Immature natural killer cell (primary cell): ENCODE measurements at regions not wholly inside any gene's neighbourhood (a gene's known extent, or its start where the extent isn't known, plus 50 kb on each side); places are given as distances from the start of the nearest gene placed in this dataset.

Experiments
- DNase-seq, 3 donors: peaks; one replicate each; pipeline ENCODE4 v3.0.0; 2022; ENCODE audit warnings: mixed read lengths in 1 of 3
- H3K27ac Mint-ChIP-seq, 6 donors: one replicate each; pipeline ENCODE4 v1.8.0; 2020; ENCODE audit warnings: mixed read lengths in 6 of 6, mild to moderate bottlenecking in 5 of 6, inconsistent platforms in 4 of 6, moderate library complexity in 3 of 6
- H3K27me3 Mint-ChIP-seq, 3 donors: one replicate each; pipeline ENCODE4 v1.8.0; 2020 to 2021; ENCODE audit warnings: low read depth in 3 of 3, mild to moderate bottlenecking in 3 of 3, mixed read lengths in 3 of 3, moderate library complexity in 3 of 3, inconsistent platforms in 1 of 3
- H3K36me3 Mint-ChIP-seq, 3 donors: one replicate each; pipeline ENCODE4 v1.8.0; 2020; ENCODE audit warnings: mixed read lengths in 3 of 3, inconsistent platforms in 2 of 3, mild to moderate bottlenecking in 2 of 3
- H3K4me1 Mint-ChIP-seq, 2 donors: one replicate each; pipeline ENCODE4 v1.8.0; 2020; ENCODE audit warnings: inconsistent platforms in 2 of 2, mild to moderate bottlenecking in 2 of 2, mixed read lengths in 2 of 2, moderate library complexity in 1 of 2
- H3K4me3 Mint-ChIP-seq, 5 donors: one replicate each; pipeline ENCODE4 v1.8.0; 2020; ENCODE audit warnings: mild to moderate bottlenecking in 5 of 5, mixed read lengths in 5 of 5, inconsistent platforms in 3 of 5, moderate library complexity in 3 of 5
- H3K9me3 Mint-ChIP-seq, 6 donors: one replicate each; pipeline ENCODE4 v1.8.0; 2020; ENCODE audit warnings: mild to moderate bottlenecking in 6 of 6, mixed read lengths in 6 of 6, inconsistent platforms in 4 of 6, moderate library complexity in 3 of 6

DNA sequence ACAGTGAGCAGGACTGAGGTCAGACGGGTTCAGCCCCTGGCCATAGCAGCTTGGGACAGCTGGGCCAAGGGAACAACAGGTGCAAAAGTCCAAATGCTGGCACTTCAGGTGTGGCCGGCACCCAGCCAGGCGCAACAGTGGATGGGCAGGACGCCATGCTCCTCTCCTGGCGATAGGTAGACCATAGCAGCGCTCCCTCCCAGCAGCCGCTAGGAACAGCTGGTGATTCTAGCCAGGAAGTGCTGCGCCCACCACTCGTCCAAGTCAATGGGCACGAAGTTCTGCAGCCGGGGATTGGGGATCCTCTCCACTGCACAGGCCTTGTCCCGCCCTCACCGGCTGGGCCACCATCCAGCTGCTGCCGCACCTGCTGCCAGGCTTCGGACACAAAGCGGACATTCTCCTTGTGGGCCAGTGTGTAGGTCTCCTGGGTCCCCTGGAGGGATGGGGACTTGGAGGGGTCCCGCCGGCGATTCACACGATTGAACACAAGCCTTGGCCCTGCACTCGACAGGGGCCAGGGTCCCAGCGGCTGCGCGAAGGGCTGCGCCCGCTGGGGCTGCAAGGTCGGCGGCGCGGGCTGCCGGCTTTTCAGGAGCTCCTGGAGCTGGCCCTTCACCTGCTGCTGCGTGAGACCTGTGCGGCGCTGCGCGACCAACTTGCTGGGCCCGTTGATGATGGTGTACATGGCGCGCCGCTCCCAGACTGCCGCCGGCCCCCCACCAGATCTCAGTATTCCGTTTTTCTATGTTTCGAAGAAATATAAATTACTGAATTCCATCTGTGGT is 227.5 kb upstream of the STK26 start:
- Mint-ChIP-seq H3K36me3 (peaks cover 0 to 3% (median 0%) of the 10 kb centered on the region in 3 donors), H3K27ac (no peak overlapping the region), H3K9me3 (no peaks in the 10 kb centered on the region), H3K4me1 (peaks cover 16 to 21% of the 10 kb centered on the region in 2 donors), H3K27me3 (peaks cover 0 to 15% (median 10%) of the 10 kb centered on the region in 3 donors), H3K4me3 (no peak overlapping the region)
- no peak for DNase-seq

DNA sequence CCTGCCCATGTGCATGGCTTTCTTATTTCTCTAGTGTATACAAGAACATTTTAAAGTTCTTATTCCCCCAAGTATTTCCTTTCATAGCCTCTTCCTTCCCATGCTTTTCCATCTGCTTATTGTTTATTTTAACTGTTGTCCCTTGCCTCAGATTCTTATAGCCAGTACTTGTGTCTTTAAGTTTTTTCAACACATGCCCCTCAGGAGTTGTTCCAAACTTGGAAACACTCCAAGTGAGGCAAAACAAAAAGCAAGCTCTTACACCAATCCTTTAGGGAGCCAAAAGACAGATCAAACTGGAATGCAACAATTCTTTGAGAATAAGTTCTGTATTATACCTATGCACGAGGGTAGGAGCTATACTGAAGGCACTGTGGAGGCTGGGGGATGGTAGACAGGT is 222.0 kb upstream of the STK26 start:
- no peaks in the 10 kb centered on the region for H3K9me3 Mint-ChIP-seq
- DNase-seq = no peak
- no peak overlapping the region for H3K4me3 Mint-ChIP-seq
- H3K27ac Mint-ChIP-seq = peak overlapping the region in 1 of 6 donors; percentile 2
- no peaks in the 10 kb centered on the region for H3K36me3 Mint-ChIP-seq
- H3K27me3 Mint-ChIP-seq = peaks cover 1 to 10% (median 4%) of the 10 kb centered on the region in 3 donors
- H3K4me1 Mint-ChIP-seq = peaks cover 16 to 17% of the 10 kb centered on the region in 2 donors

DNA sequence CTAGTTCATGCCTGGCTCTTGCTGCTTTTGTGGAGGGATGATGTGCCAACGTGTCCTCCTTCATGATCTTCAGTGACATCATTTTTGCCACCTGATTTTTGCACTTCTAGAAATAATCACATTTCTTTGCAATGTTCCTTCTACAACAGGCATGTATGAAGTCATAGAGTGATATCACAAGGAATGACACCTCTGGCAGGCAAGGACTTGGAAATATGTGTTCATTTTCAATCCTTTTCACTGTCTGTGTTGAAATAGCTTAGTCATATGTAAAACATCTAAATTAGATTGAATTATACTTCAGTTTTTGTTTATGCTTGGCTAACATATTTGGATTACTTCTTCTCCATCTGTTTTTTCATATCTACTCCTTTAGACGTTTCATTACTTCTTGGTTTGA is 221.2 kb upstream of the STK26 start:
- H3K4me3 Mint-ChIP-seq = no peak overlapping the region

DNA sequence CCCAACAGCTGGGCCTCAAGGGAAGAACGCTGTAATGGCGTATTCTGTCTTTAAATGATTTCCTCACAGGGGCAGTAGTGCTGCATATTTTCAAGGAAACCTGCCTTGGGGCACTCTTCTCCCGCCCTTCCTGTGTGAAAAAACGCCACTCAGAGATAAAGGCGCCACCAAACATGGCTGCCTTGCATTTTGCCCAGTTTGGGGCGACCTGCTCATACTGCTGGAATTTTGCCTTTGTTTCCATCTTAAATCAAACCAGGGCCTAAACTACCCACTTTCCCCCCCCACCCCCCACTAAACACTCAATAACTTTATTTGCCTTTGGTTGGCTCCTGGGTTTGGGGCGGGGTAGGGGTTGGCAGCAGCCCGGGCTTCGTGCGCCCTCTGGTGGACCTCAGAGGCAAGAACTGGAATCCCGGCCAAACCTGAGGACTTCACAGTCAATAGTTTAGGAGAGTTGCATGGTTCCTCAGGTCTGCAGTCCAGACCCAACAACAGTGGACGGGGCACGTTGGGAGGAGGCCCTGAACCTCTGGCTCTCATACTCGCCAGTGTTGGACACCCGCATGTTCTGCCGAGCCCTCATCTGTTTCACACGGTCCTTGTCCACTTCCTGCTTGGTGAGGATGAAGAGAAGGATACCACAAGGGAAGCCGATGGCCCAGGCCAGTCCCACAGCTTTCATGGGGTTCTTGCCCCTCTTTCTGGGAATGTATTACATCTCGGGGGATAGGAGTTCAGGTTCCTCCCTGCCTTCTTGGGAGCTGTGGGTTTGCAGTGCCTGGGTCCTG is 220.1 kb upstream of the STK26 start:
- DNase-seq = peak; percentile 75 to 87 (median 84)
- peak overlapping the region; percentile 23 to 94 (median 92) for H3K4me3 Mint-ChIP-seq
- H3K36me3 Mint-ChIP-seq = no peaks in the 10 kb centered on the region
- peaks cover 16 to 17% of the 10 kb centered on the region in 2 donors for H3K4me1 Mint-ChIP-seq
- peaks cover 1 to 10% (median 4%) of the 10 kb centered on the region in 3 donors for H3K27me3 Mint-ChIP-seq
- H3K9me3 Mint-ChIP-seq = no peaks in the 10 kb centered on the region
- peak overlapping the region in 5 of 6 donors; percentile 48 to 88 (median 68) for H3K27ac Mint-ChIP-seq

More for the DNA sequence above, 221.2 kb upstream of the STK26 start:
- H3K27me3 Mint-ChIP-seq = peaks cover 1 to 10% (median 4%) of the 10 kb centered on the region in 3 donors
- no peaks in the 10 kb centered on the region for H3K9me3 Mint-ChIP-seq
- no peak for DNase-seq
- H3K27ac Mint-ChIP-seq = no peak overlapping the region
- H3K4me1 Mint-ChIP-seq = peaks cover 16 to 17% of the 10 kb centered on the region in 2 donors
- no peaks in the 10 kb centered on the region for H3K36me3 Mint-ChIP-seq

DNA sequence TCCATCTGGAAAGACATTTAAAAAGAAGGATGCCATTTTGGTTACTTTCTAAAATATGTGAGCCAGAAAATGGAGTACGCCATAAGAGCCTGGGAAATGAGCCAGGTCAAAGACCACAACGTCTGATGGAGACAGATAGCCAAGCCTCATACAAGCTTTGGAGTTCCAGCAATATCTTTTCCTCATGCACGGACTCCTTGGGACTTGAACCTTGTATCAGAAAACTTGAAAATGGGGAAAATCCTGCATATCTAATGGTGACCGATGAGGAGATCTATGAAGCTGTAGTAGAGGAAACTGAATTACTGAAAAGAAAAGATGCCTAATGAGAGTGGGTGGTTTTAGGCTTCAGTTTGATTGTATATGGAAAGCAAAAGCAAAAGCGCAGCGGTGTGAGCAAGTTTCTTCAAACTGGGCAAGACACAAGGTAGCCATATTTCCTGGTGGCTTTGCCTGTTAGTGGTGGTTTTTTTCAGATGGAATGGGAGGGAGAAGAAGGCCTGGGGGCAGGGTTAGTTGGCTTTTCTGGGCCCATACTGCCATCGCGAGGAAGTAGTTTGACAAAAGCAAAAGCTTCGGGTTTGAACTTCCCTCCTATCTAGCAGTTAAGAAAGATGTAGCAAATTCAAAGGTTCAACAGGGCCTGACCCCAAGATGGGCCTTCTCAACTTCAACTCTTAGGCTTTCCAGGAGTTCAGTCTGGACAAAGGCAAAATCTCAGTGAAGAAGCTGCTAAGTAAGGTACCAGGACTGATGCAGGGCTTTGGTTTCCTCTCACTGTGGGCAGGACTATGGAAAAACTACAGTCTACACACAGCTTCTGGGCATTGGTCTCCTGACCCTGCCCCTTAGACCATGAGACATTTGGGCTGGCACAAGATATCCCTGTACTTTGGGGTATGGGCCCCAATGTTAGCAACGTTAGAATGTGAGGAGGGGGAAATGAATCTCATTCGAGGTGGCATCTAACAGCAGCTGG is 210.0 kb upstream of the STK26 start:
- DNase-seq = peak; percentile 94 to 97 (median 95)
- peak overlapping the region; percentile 90 to 95 (median 92) for H3K27ac Mint-ChIP-seq
- H3K27me3 Mint-ChIP-seq = peaks cover 3 to 14% (median 12%) of the 10 kb centered on the region in 3 donors
- H3K9me3 Mint-ChIP-seq = no peaks in the 10 kb centered on the region
- H3K4me3 Mint-ChIP-seq = peak overlapping the region; percentile 89 to 90 (median 89)
- peaks cover 32 to 33% of the 10 kb centered on the region in 2 donors for H3K4me1 Mint-ChIP-seq
- H3K36me3 Mint-ChIP-seq = no peaks in the 10 kb centered on the region

DNA sequence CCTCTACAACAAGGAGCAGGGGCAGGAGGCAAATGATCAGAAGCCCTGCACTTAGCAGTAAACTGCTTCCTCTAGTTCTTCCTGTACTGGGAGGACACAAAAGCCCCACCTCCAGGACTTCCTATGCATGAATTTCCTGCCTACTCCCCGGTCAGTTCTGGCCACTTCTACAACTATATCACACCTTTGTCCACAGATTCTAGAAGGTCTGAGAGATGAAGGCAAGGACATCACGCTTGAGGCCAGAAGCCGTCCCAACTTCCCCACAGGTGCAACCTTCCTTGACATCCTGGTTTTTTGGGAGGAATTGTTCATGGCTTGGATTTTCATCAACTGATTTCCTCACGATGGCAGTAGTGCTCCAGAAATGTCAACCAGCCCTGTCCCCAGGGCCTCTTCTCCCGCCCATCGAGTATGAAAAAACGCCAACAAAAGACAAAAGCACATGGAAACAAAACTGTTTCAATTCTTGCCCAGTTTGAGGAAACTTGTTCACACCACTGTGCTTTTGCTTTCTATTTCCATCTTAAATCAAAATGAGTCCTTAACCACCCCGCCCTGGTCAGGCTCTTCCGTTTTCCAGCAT is 206.5 kb upstream of the STK26 start:
- Mint-ChIP-seq H3K27ac (peak overlapping the region; percentile 84 to 91 (median 89)), H3K4me3 (peak overlapping the region; percentile 83 to 92 (median 89)), H3K4me1 (peaks cover 42 to 45% of the 10 kb centered on the region in 2 donors), H3K36me3 (no peaks in the 10 kb centered on the region), H3K9me3 (no peaks in the 10 kb centered on the region), H3K27me3 (peaks cover 3 to 14% (median 12%) of the 10 kb centered on the region in 3 donors)
- DNase-seq = peak; percentile 91 to 94 (median 92)

DNA sequence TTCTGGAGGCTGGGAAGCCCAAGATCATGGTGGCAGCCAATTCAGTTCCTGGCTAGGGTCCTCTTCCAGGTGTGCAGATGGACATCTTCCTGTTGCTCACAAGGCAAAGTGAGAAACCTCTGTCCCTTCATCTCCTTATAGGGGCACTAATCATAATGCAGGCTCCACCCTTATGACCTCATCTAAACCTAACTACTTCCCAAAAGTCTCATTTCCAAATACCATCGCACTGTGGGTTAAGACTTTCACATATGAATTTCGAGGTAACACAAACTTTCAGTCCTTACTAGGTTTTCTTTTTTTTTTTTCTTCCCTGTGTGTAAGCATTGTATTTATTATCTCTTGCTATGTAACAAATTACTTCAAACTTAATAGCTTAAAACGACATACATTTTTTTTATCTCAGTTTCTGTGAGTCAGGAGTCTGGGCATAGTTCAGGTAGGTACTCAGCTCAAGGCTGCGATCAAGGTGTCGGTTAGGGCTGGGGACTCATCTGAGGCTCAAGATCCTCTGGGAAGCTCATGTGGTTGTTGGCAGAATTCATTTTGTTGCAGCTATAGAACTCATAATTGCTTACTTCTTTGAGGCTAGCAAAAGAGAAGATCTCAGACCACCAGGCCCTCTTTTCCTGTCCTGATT is 204.7 kb upstream of the STK26 start:
- H3K4me3 Mint-ChIP-seq = peak overlapping the region; percentile 83 to 92 (median 89)
- peaks cover 45 to 48% of the 10 kb centered on the region in 2 donors for H3K4me1 Mint-ChIP-seq
- H3K36me3 Mint-ChIP-seq = no peaks in the 10 kb centered on the region
- peaks cover 7 to 17% (median 7%) of the 10 kb centered on the region in 3 donors for H3K27me3 Mint-ChIP-seq
- H3K9me3 Mint-ChIP-seq = no peaks in the 10 kb centered on the region
- DNase-seq = no peak
- peak overlapping the region in 5 of 6 donors; percentile 18 to 91 (median 87) for H3K27ac Mint-ChIP-seq

DNA sequence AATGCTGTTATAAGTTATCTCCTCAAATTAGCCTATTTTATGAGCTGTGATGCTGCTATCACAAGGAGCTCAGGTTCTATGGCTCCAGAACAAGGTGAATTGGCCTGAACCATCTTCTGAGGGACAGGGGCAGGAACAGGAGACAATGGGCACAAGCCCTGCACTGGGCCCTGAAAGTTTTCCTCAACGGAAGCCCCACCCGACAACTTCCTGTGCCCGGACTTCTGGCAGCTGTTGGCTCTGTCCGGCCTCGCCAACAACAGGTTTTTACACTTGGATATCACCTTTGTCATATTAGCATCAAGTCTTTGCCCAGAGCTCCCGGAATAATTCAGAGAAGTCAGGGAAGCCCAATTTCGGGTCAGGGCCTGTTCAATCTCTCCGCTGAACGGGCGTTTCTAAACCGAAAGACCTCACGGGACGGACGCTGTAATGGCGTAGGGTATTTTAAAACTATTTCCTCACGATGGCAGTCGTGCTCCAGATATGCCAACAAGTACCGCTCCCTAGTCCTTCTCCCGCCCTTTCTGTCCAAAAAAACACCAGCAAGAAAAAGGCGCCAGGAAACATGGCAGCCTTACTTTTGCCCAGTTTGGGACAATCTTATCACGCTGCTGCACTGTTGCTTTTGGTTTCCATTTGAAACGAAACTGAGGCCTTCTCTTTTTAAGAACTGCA is 201.0 kb upstream of the STK26 start:
- H3K4me3 Mint-ChIP-seq = peak overlapping the region in 4 of 5 donors; percentile 91 to 96 (median 94)
- H3K9me3 Mint-ChIP-seq = no peaks in the 10 kb centered on the region
- DNase-seq = peak; percentile 87 to 91 (median 89)
- peaks cover 1 to 9% (median 4%) of the 10 kb centered on the region in 3 donors for H3K27me3 Mint-ChIP-seq
- peak overlapping the region in 5 of 6 donors; percentile 95 to 98 (median 97) for H3K27ac Mint-ChIP-seq
- H3K36me3 Mint-ChIP-seq = no peaks in the 10 kb centered on the region
- peaks cover 30 to 34% of the 10 kb centered on the region in 2 donors for H3K4me1 Mint-ChIP-seq

DNA sequence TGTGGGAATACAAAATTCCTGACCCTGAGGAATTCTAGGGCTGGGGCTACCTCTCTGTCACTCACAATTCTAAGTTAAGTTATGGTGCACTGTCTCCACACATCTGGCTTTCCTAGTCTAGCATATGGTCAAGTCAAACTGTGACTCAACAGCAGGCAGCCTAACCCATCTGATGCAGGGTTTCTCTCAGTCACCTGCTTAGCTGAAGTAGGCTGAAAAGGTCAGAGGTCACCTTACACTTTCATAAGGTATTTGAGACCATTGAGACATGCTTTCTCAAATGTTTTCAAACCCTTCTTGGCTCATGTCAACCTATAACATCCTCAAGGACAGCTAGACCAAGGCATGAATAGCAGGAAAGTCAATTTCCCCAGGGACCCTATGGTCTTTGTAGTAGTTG is 196.5 kb upstream of the STK26 start:
- Mint-ChIP-seq H3K4me1 (peaks cover 39 to 41% of the 10 kb centered on the region in 2 donors), H3K27ac (no peak overlapping the region), H3K4me3 (no peak overlapping the region)

DNA sequence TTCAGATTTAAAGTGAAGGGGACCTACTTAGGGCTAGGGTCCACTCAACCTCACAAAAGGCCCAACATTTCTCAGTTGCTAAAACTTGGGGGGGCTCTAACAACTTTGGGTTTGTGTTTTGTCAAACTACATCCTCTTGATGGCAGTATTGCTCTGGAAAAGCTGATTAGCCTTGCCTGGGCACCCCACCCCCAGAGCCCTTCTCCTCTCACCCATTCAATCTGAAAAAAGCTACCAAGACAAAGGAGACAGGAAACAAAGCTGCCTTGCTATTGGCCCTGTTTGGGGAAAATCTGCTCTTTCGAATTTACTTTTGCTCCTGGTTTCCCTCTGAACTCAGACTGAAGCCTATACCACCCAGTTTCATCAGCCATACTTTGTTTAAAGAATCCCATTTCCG is 195.2 kb upstream of the STK26 start:
- Mint-ChIP-seq H3K9me3 (no peaks in the 10 kb centered on the region), H3K36me3 (no peaks in the 10 kb centered on the region), H3K4me1 (peaks cover 29 to 30% of the 10 kb centered on the region in 2 donors), H3K27me3 (peaks cover 2 to 6% (median 5%) of the 10 kb centered on the region in 3 donors), H3K27ac (peak overlapping the region in 2 of 6 donors; percentile 11 to 13), H3K4me3 (peak overlapping the region in 2 of 5 donors; percentile 31 to 34)
- DNase-seq = peak; percentile 35 to 55 (median 47)

More for the DNA sequence above, 196.5 kb upstream of the STK26 start:
- Mint-ChIP-seq H3K9me3 (no peaks in the 10 kb centered on the region), H3K36me3 (no peaks in the 10 kb centered on the region), H3K27me3 (peaks cover 6 to 13% (median 6%) of the 10 kb centered on the region in 3 donors)
- DNase-seq = no peak

DNA sequence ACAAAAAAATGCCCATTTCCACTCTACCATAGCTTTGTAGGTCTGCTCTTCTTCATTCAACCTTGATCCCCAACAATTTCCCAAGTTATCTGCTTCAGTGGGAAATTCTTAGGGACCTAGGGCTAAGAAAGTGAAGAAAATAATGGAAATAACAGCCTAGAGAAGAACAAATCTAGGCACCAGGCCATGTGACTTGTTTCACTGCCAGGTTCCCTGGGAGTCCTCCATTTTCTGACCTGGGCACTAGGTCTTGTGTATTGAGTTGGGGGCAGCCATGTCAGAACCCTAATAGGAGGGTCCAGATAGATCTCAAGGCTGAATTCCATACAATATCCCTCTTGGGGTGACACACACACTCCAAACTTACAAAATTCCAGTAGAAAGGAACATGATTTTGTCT is 194.6 kb upstream of the STK26 start:
- no peak overlapping the region for H3K27ac Mint-ChIP-seq
- peaks cover 28 to 29% of the 10 kb centered on the region in 2 donors for H3K4me1 Mint-ChIP-seq
- no peak for DNase-seq
- no peaks in the 10 kb centered on the region for H3K36me3 Mint-ChIP-seq
- H3K9me3 Mint-ChIP-seq = no peaks in the 10 kb centered on the region
- H3K27me3 Mint-ChIP-seq = peaks cover 2 to 6% (median 5%) of the 10 kb centered on the region in 3 donors
- no peak overlapping the region for H3K4me3 Mint-ChIP-seq
